PC-3 (cell line): ENCODE measurements at regions not wholly inside any gene's neighbourhood (a gene's known extent, or its start where the extent isn't known, plus 50 kb on each side); places are given as distances from the start of the nearest gene placed in this dataset.

Experiments
- ATAC-seq: fragments of 200-7000 bp; cut with Tn5 transposase; 2 replicates; pipeline ENCODE4 v1.9.1; 2020; ENCODE audit warnings: mild to moderate bottlenecking, moderate library complexity
- BruUV-seq: library from RNA; stranded (reverse); fragments of 400-500 nt; replicated peaks from 2 replicates; lab custom pipeline; 2021; lab: Mats Ljungman, UMichigan
- CTCF ChIA-PET: fragments of 300-600 bp; sonication (Branson Sonifier 250); formaldehyde crosslinking; loops from one replicate; lab custom pipeline; 2022; ENCODE audit warnings: antibody characterized with exemption; lab: Charles Lee
- POLR2A ChIA-PET: fragments of 300-600 bp; sonication (Branson Sonifier 250); formaldehyde crosslinking; loops from one replicate; lab custom pipeline; 2022; ENCODE audit warnings: antibody characterized with exemption; ENCODE audit not compliant: unreplicated experiment; lab: Charles Lee
- DNase-seq: peaks from one replicate; pipeline ENCODE4 v3.0.0-alpha.2; 2015
- H2AFZ ChIP-seq: fragments of 300-600 bp; sonication (generic); 2 replicates; pipeline ENCODE4 v1.6.0; 2016; ENCODE audit warnings: antibody characterized with exemption, low read length
- H3F3A ChIP-seq: fragments of 300-600 bp; sonication (generic); one replicate; pipeline ENCODE4 v1.6.0; 2017; ENCODE audit warnings: antibody characterized with exemption, low read length, control low read depth, mild to moderate bottlenecking; ENCODE audit not compliant: unreplicated experiment
- H3K27ac ChIP-seq: fragments of 300-600 bp; sonication (generic); 2 replicates; pipeline ENCODE4 v1.5.1; 2016; ENCODE audit warnings: mild to moderate bottlenecking, low read length
- H3K27me3 ChIP-seq: fragments of 300-600 bp; sonication (generic); 2 replicates; pipeline ENCODE4 v1.6.1; 2016; ENCODE audit warnings: low read length, mixed read lengths
- H3K36me3 ChIP-seq: fragments of 300-600 bp; sonication (generic); 2 replicates; pipeline ENCODE4 v1.6.1; 2016; ENCODE audit warnings: low read depth, mixed run types, low read length, mixed read lengths
- H3K4me1 ChIP-seq: fragments of 300-600 bp; sonication (generic); 2 replicates; pipeline ENCODE4 v1.5.1; 2016; ENCODE audit warnings: low read length; ENCODE audit not compliant: insufficient read depth
- H3K4me2 ChIP-seq: fragments of 300-600 bp; sonication (generic); 2 replicates; pipeline ENCODE4 v1.6.0; 2016; ENCODE audit warnings: low read length
- H3K4me3 ChIP-seq: fragments of 300-600 bp; sonication (generic); 2 replicates; pipeline ENCODE4 v1.5.1; 2016; ENCODE audit warnings: mild to moderate bottlenecking, low read length, mixed read lengths
- H3K79me2 ChIP-seq: fragments of 300-600 bp; sonication (generic); 2 replicates; pipeline ENCODE4 v1.6.1; 2017; ENCODE audit warnings: low read length, mixed read lengths
- H3K9ac ChIP-seq: fragments of 300-600 bp; sonication (generic); 2 replicates; pipeline ENCODE4 v1.6.0; 2016; ENCODE audit warnings: mild to moderate bottlenecking, low read length
- H3K9me2 ChIP-seq: fragments of 300-600 bp; sonication (generic); replicated peaks from 2 replicates; pipeline ENCODE4 v1.6.1; 2016; ENCODE audit warnings: mixed run types, low read length, mixed read lengths
- H3K9me3 ChIP-seq: fragments of 300-600 bp; sonication (generic); 2 replicates; pipeline ENCODE4 v1.6.1; 2016; ENCODE audit warnings: low read length, mixed read lengths
- H4K20me1 ChIP-seq: fragments of 300-600 bp; sonication (generic); 2 replicates; pipeline ENCODE4 v1.6.1; 2016; ENCODE audit warnings: low read length, mixed read lengths
- EZH2 ChIP-seq: fragments of 300-600 bp; sonication (generic); IDR thresholded peaks from one replicate; pipeline ENCODE4 v1.6.1; 2017; ENCODE audit warnings: antibody characterized with exemption, mild to moderate bottlenecking, low read length; ENCODE audit not compliant: unreplicated experiment
- EZH2phosphoT487 ChIP-seq: fragments of 300-600 bp; sonication (generic); IDR thresholded peaks from 2 replicates; pipeline ENCODE4 v1.6.1; 2018; ENCODE audit warnings: mild to moderate bottlenecking, antibody characterized with exemption, low read length, borderline replicate concordance
- intact Hi-C: fragments of 100-400 bp; cut with micrococcal nuclease; formaldehyde crosslinking; loops from 2 replicates; pipeline ENCODE4 v1.9.0; 2023
- TF ChIP-seq, protein P1 (sequence below): fragments of 300-600 bp; sonication (generic); conservative IDR thresholded peaks from 2 replicates; pipeline ENCODE4 v1.5.1; 2017; ENCODE audit warnings: antibody characterized with exemption, low read depth, mild to moderate bottlenecking, low read length

DNA sequence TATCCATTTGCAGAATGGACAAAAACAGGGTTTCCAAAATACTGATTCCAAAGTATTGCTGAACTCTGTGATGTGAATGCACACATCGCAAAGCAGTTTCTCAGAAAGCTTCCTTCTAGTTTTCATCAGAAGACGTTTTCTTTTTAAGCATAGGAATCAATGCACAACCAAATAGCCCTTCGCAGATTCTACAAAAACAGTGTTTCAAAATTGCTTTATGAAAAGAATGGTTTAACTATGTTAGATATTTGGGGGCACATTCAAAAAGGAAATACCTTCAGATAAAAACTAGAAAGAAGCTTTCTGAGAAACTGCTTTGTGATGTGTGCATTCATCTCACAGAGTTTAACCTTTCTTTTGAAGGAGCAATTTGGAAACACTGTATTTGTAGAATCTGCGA lies 569.7 kb downstream of the ALG10 start:
- Histone ChIP-seq H3K9me2 (no peaks in the 10 kb centered on the region), H3K9ac (no peak overlapping the region), H3K79me2 (no peaks in the 10 kb centered on the region), H3F3A (no peaks in the 10 kb centered on the region), H3K4me1 (no peaks in the 10 kb centered on the region), H4K20me1 (no peaks in the 10 kb centered on the region), H3K4me3 (no peak overlapping the region), H3K36me3 (peaks cover 13% of the 10 kb centered on the region; the same call in 1 of the 2 replicates), H3K4me2 (no peak overlapping the region), H3K9me3 (peaks cover 83% of the 10 kb centered on the region), H2AFZ (no peak overlapping the region), H3K27ac (no peak overlapping the region), H3K27me3 (no peaks in the 10 kb centered on the region)
- no peak for DNase-seq
- BruUV-seq = no TSS peak
- intact Hi-C loops = no loop called here
- ATAC-seq = no peak
- ChIA-PET CTCF (no interaction called here), POLR2A (no interaction called here)
- TF ChIP-seq EZH2 = no peak
- TF ChIP-seq EZH2phosphoT487 = no peak
- TF ChIP-seq, protein P1, sequence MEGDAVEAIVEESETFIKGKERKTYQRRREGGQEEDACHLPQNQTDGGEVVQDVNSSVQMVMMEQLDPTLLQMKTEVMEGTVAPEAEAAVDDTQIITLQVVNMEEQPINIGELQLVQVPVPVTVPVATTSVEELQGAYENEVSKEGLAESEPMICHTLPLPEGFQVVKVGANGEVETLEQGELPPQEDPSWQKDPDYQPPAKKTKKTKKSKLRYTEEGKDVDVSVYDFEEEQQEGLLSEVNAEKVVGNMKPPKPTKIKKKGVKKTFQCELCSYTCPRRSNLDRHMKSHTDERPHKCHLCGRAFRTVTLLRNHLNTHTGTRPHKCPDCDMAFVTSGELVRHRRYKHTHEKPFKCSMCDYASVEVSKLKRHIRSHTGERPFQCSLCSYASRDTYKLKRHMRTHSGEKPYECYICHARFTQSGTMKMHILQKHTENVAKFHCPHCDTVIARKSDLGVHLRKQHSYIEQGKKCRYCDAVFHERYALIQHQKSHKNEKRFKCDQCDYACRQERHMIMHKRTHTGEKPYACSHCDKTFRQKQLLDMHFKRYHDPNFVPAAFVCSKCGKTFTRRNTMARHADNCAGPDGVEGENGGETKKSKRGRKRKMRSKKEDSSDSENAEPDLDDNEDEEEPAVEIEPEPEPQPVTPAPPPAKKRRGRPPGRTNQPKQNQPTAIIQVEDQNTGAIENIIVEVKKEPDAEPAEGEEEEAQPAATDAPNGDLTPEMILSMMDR = no peak

DNA sequence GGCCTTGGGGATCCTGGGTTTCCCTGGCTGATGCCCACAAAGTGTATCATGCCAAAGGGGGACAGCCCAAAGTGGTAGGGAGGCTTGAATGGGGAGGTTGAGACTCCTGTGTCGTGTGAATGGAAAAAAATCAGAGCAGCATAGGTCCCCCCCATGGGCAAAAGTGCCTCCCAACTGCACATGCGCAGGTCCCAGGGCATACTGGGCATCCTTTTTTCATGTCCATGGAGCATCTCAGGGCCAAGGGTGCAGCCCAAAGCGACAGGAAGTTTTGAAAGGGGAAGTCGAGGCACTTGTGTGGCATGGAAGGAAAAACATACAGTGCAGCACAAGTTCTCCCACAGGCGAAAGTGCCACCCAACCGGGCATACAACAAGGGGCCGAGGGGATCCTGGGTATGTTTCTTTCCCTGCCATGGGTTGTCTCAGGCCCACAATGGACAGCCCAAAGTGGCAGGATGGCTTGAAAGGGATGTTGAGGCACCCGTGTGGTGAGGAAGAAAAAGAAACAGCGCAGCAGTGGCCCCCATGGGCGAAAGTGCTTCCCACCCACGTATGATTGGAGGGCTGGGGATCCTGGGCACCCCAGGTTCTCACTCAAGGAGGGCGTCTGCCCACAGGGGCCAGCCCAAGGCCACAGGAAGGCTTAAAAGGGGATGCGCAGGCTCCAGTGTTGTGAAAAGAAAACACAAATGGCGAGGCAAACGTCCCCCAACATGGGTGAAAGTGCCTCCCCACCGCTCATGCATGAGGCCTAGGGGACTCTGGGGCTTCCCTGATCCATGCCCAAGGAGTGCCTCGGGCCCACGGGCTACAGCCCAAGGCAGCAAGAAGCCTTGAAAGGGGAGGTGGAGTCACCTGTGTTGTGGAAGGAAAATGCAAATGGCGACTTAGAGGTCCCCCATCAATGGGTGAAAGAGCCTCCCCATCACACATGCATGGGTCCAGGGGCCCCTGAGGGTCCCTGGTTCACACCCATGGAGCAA lies 573.7 kb downstream of the ALG10 start:
- ATAC-seq (no peak), DNase-seq (no peak)
- Histone ChIP-seq H3K9ac (no peak overlapping the region), H3K4me3 (no peak overlapping the region), H3K27ac (no peak overlapping the region), H3K9me3 (peaks cover 44% of the 10 kb centered on the region), H3K4me2 (no peak overlapping the region), H4K20me1 (no peaks in the 10 kb centered on the region), H3K9me2 (no peaks in the 10 kb centered on the region), H3K79me2 (no peaks in the 10 kb centered on the region), H3F3A (no peaks in the 10 kb centered on the region), H3K36me3 (peaks cover 6% of the 10 kb centered on the region; the same call in 1 of the 2 replicates), H3K27me3 (no peaks in the 10 kb centered on the region), H3K4me1 (no peaks in the 10 kb centered on the region), H2AFZ (no peak overlapping the region)
- ChIA-PET POLR2A (no interaction called here), CTCF (no interaction called here)
- no peak for TF ChIP-seq EZH2phosphoT487
- TF ChIP-seq, protein P1 = no peak
- TF ChIP-seq EZH2 = no peak
- intact Hi-C loops = no loop called here
- no TSS peak for BruUV-seq
